ENCODE measurements at regions not wholly inside any gene's neighbourhood (a gene's known extent, or its start where the extent isn't known, plus 50 kb on each side); places are given as distances from the start of the nearest gene placed in this dataset.

DNA sequence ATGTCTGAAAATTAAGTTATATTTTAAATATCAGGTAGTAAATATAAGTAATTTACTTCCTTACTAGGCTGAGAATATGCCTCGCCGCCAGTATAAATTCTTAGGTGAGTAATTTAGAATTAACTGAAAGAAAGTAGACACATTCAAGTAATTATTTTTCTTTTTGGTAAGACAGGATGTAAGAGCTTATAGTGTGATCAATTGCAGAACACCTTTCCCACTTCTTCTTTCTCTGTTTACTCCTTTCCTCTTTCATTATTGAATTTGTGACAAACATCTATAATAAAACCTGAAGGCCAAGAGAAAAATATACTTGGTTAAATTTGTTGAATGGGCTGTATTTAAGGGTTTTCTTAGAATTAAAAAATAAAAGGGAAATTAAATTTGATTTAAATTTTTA, 195.1 kb upstream of the CDKN2B start:
- WGBS, 2 donors, result 92% methylated on average over 2 of the region's 2 CpGs
- no peak for DNase-seq
- Histone ChIP-seq H3K36me3 (ENCODE audit: low read depth, missing control alignments) (no peaks in the 10 kb centered on the region), H3K9me3 (no peaks in the 10 kb centered on the region), H3K4me1 (no peaks in the 10 kb centered on the region), H3K27ac (no peak overlapping the region), H3K4me3 (no peak overlapping the region), H3K27me3 (no peaks in the 10 kb centered on the region)
- intact Hi-C loops (cut with DNase I; ENCODE audit: low total_unique reads), result no loop called here
- TF ChIP-seq, protein P1, sequence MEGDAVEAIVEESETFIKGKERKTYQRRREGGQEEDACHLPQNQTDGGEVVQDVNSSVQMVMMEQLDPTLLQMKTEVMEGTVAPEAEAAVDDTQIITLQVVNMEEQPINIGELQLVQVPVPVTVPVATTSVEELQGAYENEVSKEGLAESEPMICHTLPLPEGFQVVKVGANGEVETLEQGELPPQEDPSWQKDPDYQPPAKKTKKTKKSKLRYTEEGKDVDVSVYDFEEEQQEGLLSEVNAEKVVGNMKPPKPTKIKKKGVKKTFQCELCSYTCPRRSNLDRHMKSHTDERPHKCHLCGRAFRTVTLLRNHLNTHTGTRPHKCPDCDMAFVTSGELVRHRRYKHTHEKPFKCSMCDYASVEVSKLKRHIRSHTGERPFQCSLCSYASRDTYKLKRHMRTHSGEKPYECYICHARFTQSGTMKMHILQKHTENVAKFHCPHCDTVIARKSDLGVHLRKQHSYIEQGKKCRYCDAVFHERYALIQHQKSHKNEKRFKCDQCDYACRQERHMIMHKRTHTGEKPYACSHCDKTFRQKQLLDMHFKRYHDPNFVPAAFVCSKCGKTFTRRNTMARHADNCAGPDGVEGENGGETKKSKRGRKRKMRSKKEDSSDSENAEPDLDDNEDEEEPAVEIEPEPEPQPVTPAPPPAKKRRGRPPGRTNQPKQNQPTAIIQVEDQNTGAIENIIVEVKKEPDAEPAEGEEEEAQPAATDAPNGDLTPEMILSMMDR (IDR thresholded peaks at IDR 0.05), result no peak
- no peak for TF ChIP-seq POLR2A (IDR thresholded peaks at IDR 0.05)

DNA sequence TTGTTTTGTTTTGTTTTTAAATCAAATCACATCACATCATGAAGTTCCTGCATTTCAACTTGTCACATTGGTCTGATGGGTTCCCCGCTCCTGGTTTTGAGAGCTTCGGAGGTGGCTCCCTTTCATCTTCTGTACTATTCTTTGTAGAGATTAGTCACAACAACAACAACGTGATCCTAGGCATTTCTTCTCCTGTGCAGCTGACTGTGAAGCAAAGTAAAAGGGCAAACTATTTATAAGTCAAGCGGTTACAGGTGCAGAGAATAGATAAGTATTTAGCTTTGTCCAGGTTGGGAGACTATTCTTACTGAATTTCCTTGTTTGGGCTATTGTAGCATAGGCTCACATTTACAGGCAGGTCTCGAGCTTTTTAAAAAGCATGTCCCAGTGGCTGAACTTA, 197.7 kb upstream of the CDKN2B start:
- no peak for DNase-seq
- TF ChIP-seq, protein P1 (IDR thresholded peaks at IDR 0.05), result no peak
- no peak for TF ChIP-seq POLR2A (IDR thresholded peaks at IDR 0.05)
- intact Hi-C loops (cut with DNase I; ENCODE audit: low total_unique reads), result no loop called here
- no peaks in the 10 kb centered on the region for H3K36me3 ChIP-seq (ENCODE audit: low read depth, missing control alignments)
- 80 to 85% methylated on average over 5 of the region's 5 CpGs for WGBS, 2 donors
- no peak overlapping the region for H3K4me3 ChIP-seq
- H3K9me3 ChIP-seq, result no peaks in the 10 kb centered on the region
- H3K4me1 ChIP-seq, result no peaks in the 10 kb centered on the region
- no peaks in the 10 kb centered on the region for H3K27me3 ChIP-seq
- no peak overlapping the region for H3K27ac ChIP-seq

DNA sequence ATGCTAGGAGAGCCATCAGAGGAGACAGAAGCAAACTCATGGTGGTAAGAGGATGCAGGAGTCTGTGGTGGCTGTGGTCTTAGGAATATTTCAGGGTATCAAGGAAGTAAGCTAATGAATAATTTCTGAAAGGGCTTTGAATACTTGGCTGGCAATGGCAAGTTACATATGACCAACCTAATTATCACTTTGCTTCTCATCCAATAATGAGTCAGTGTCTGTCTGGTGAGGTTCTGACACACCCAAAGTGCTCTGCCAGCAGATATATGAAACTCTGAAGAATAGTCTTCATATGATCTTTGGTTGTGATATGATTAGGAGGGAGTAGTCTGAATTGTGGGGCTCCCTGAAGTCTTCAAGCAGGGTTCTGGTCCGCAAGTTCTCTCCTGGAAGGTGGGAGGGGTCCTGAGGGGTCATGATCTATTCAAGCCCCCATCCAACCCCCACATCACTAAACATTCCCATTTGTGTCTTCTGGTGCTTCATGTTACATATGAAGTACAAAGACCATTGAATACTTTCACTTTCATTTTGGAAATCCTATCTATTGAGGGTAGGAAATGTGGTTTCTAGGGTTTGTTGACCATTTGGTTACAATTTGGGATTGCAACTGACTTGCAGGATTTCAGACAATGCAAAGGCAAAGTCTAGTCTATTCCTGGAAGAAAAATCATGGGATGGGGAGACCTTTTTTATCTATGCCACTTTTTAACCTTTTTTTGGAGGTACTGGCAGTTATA, 199.9 kb upstream of the CDKN2B start:
- TF ChIP-seq POLR2A (IDR thresholded peaks at IDR 0.05), result no peak
- TF ChIP-seq, protein P1 (IDR thresholded peaks at IDR 0.05), result no peak
- DNase-seq, result no peak
- H3K9me3 ChIP-seq, result no peaks in the 10 kb centered on the region
- no peaks in the 10 kb centered on the region for H3K4me1 ChIP-seq
- WGBS, 2 donors, result 75 to 91% methylated on average over 1 of the region's 1 CpG
- H3K4me3 ChIP-seq, result no peak overlapping the region
- no peaks in the 10 kb centered on the region for H3K36me3 ChIP-seq (ENCODE audit: low read depth, missing control alignments)
- intact Hi-C loops (cut with DNase I; ENCODE audit: low total_unique reads), result no loop called here
- no peak overlapping the region for H3K27ac ChIP-seq
- H3K27me3 ChIP-seq, result no peaks in the 10 kb centered on the region

DNA sequence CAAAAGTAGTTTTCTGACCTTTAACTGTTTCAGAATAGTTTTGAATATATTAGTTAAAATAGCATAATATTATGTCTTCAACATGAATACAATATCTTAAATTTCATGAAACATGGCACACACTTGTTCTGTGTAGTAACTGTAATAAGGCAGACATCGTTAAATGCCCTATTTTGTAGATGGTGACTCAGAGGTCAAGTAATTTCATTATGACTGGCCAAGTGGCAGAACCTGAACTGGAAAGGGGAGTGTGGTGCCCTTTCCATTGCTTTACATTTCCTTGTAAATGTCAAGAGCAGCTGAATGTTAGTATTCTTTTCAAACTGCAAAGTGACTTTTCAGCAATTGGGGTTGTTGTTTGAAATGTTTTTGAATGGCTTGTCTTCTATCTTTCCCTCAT, 201.2 kb upstream of the CDKN2B start:
- no peak overlapping the region for H3K27ac ChIP-seq
- TF ChIP-seq, protein P1 (IDR thresholded peaks at IDR 0.05), result no peak
- no peak for TF ChIP-seq POLR2A (IDR thresholded peaks at IDR 0.05)
- H3K9me3 ChIP-seq, result no peaks in the 10 kb centered on the region
- no peaks in the 10 kb centered on the region for H3K4me1 ChIP-seq
- no peak overlapping the region for H3K4me3 ChIP-seq
- no peaks in the 10 kb centered on the region for H3K27me3 ChIP-seq
- no peaks in the 10 kb centered on the region for H3K36me3 ChIP-seq (ENCODE audit: low read depth, missing control alignments)
- intact Hi-C loops (cut with DNase I; ENCODE audit: low total_unique reads), result no loop called here
- DNase-seq, result no peak
- WGBS, 2 donors, result 75 to 85% methylated on average over 1 of the region's 1 CpG

DNA sequence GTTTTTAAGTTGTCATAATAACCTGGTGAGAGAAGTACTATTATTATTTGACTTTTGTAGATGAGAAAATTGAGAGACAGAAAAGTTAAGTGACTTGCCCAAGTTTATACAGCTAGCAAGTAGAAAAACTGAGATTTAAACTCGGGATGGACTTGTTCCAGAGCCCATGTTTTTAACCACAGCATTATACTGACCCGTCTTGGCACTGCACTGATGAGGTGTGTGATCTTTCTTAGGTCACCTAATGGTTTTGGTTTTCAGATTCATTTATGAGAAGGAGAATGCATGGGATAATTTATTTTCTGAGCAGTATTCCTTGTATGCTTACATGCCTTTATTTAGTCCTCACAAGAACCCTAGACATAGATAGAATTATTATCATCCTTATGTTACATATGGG, 201.8 kb upstream of the CDKN2B start:
- DNase-seq, result no peak
- H3K27ac ChIP-seq, result no peak overlapping the region
- H3K36me3 ChIP-seq (ENCODE audit: low read depth, missing control alignments), result no peaks in the 10 kb centered on the region
- H3K27me3 ChIP-seq, result no peaks in the 10 kb centered on the region
- WGBS, 2 donors, result 77 to 84% methylated on average over 2 of the region's 2 CpGs
- intact Hi-C loops (cut with DNase I; ENCODE audit: low total_unique reads), result no loop called here
- TF ChIP-seq, protein P1 (IDR thresholded peaks at IDR 0.05), result no peak
- TF ChIP-seq POLR2A (IDR thresholded peaks at IDR 0.05), result no peak
- H3K4me1 ChIP-seq, result no peaks in the 10 kb centered on the region
- no peak overlapping the region for H3K4me3 ChIP-seq
- no peaks in the 10 kb centered on the region for H3K9me3 ChIP-seq

Data from testis (tissue), 2 donors.